HEK293T (cell line): ENCODE measurements at regions not wholly inside any gene's neighbourhood (a gene's known extent, or its start where the extent isn't known, plus 50 kb on each side); places are given as distances from the start of the nearest gene placed in this dataset.

Experiments used
- ARNT ChIP-seq: fragments of 450-650 bp; IDR thresholded peaks from 2 replicates; pipeline ENCODE4 v1.6.1; 2017; ENCODE audit warnings: mild to moderate bottlenecking
- FOXA1 ChIP-seq: fragments of 450-650 bp; IDR thresholded peaks from 2 replicates; pipeline ENCODE4 v1.6.1; 2016; ENCODE audit warnings: mild to moderate bottlenecking
- LEF1 ChIP-seq: fragments of 450-650 bp; IDR thresholded peaks from 2 replicates; pipeline ENCODE4 v1.6.1; 2017; ENCODE audit warnings: mild to moderate bottlenecking, borderline replicate concordance

GRCh38 chr4:177937041-177937440 is 494.8 kb upstream of the AGA start:
- TF ChIP-seq ARNT (no peak), LEF1 (no peak), FOXA1 (no peak)
